Prostate gland (tissue), 2 donors: ENCODE measurements at regions not wholly inside any gene's neighbourhood (a gene's known extent, or its start where the extent isn't known, plus 50 kb on each side); places are given as distances from the start of the nearest gene placed in this dataset.

ENCODE experiments used
- DNase-seq: peaks from one replicate; pipeline ENCODE4 v3.0.0-alpha.2; 2019; ENCODE audit warnings: low spot score
- H3K27ac ChIP-seq, 2 donors: fragments of 200-600 bp; sonication (generic); 2 replicates each; pipeline ENCODE4 v1.5.1; 2017 to 2019
- H3K27me3 ChIP-seq: fragments of 200-600 bp; sonication (generic); replicated peaks from 2 replicates; pipeline ENCODE4 v1.5.1; 2019; ENCODE audit not compliant: insufficient read depth
- H3K36me3 ChIP-seq, 2 donors: fragments of 200-600 bp; sonication (generic); 1 replicate in 1 of 2; 2 replicates in 1 of 2; pipeline versions ENCODE4 v1.5.1 to v1.8.1; 2017 to 2019
- H3K4me1 ChIP-seq: fragments of 200-600 bp; sonication (generic); replicated peaks from 2 replicates; pipeline ENCODE4 v1.5.1; 2019
- H3K4me3 ChIP-seq, 2 donors: fragments of 200-600 bp; sonication (generic); 2 replicates each; pipeline ENCODE4 v1.5.1; 2017 to 2019
- H3K9me3 ChIP-seq: fragments of 200-600 bp; sonication (generic); 2 replicates; pipeline ENCODE4 v1.5.1; 2017
- POLR2A ChIP-seq: fragments of 450-650 bp; IDR thresholded peaks from one replicate; pipeline ENCODE4 v1.6.1; 2016; ENCODE audit warnings: antibody characterized with exemption, mild to moderate bottlenecking
- POLR2AphosphoS5 ChIP-seq: sonication (generic); formaldehyde crosslinking; IDR thresholded peaks from one replicate; pipeline ENCODE4 v1.6.1; 2017; ENCODE audit warnings: antibody characterized with exemption
- WGBS: methylation state at CpG from one replicate; pipeline ENCODE4 v1.1.5; 2018; 5-methylcytosine and 5-hydroxymethylcytosine counted together
- intact Hi-C: fragments of 100-400 bp; cut with DNase I; formaldehyde crosslinking; loops from one replicate; pipeline ENCODE4 v1.14.2; 2022
- TF ChIP-seq, protein P1 (sequence below), 4 experiments: fragments of 200-600 bp in 2 of 4; fragments of 450-650 bp in 2 of 4; sonication (generic) in 2 of 4; IDR thresholded peaks; 1 replicate in 3 of 4; 2 replicates in 1 of 4; pipeline ENCODE4 v1.5.1; 2016 to 2019; ENCODE audit warnings: antibody characterized with exemption in 4 of 4, mild to moderate bottlenecking in 2 of 4, moderate library complexity in 2 of 4

DNA sequence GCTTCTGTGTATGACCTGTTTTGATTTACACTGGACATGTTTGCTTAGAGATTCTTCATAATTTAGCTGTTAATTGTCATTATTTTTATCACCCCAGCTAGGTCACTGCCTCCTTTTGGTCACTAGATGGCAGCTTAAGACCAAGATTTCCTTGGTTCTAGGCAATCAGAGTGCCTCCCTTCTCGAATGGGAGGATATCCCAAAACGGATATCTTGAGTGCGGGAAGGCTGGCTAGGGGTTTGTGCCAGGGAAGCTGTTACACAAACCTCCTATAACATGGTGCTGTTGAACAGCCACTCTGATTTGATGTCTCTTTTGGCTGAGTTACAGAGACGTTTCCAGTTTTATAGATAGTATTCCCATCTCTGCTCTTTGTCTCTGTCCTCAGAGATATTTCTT is 283.5 kb downstream of the S1PR1 start:
- WGBS: 4% methylated on average over 4 of the region's 4 CpGs
- Histone ChIP-seq H3K27me3 (no peaks in the 10 kb centered on the region), H3K9me3 (no peaks in the 10 kb centered on the region), H3K36me3 (no peaks in the 10 kb centered on the region), H3K27ac (no peak overlapping the region), H3K4me3 (no peak overlapping the region), H3K4me1 (no peaks in the 10 kb centered on the region)
- DNase-seq: no peak
- intact Hi-C loops: no loop called here
- TF ChIP-seq, protein P1, sequence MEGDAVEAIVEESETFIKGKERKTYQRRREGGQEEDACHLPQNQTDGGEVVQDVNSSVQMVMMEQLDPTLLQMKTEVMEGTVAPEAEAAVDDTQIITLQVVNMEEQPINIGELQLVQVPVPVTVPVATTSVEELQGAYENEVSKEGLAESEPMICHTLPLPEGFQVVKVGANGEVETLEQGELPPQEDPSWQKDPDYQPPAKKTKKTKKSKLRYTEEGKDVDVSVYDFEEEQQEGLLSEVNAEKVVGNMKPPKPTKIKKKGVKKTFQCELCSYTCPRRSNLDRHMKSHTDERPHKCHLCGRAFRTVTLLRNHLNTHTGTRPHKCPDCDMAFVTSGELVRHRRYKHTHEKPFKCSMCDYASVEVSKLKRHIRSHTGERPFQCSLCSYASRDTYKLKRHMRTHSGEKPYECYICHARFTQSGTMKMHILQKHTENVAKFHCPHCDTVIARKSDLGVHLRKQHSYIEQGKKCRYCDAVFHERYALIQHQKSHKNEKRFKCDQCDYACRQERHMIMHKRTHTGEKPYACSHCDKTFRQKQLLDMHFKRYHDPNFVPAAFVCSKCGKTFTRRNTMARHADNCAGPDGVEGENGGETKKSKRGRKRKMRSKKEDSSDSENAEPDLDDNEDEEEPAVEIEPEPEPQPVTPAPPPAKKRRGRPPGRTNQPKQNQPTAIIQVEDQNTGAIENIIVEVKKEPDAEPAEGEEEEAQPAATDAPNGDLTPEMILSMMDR (IDR thresholded peaks at IDR 0.05): peak in 2 of 4 experiments; percentile 22 to 50
- no peak for TF ChIP-seq POLR2AphosphoS5
- no peak for TF ChIP-seq POLR2A

DNA sequence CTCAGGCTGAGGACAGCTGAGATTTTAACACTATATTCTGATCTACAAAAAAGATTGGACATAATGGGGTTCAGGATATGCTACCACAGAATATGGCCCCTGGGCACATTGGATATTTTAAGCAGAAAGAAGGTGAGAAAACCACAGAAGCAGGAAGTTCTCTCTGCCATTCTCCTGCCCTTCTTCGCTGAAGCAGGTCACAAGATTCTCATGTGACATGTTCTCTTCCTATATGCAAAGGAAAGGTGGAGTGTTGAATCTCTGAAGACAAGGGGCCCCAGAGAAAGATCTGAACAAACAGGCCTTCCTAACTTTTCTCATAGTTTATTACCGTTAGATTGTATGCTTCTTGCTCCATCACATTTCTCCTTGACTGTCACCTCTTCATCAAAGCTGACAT is 285.7 kb downstream of the S1PR1 start:
- DNase-seq: no peak
- Histone ChIP-seq H3K27ac (no peak overlapping the region), H3K4me1 (no peaks in the 10 kb centered on the region), H3K36me3 (no peaks in the 10 kb centered on the region), H3K27me3 (no peaks in the 10 kb centered on the region), H3K9me3 (no peaks in the 10 kb centered on the region), H3K4me3 (no peak overlapping the region)
- intact Hi-C loops: no loop called here
- 67% methylated on average over 2 of the region's 2 CpGs for WGBS
- TF ChIP-seq POLR2A (no peak), POLR2AphosphoS5 (no peak)
- TF ChIP-seq, protein P1 (IDR thresholded peaks at IDR 0.05): no peak

DNA sequence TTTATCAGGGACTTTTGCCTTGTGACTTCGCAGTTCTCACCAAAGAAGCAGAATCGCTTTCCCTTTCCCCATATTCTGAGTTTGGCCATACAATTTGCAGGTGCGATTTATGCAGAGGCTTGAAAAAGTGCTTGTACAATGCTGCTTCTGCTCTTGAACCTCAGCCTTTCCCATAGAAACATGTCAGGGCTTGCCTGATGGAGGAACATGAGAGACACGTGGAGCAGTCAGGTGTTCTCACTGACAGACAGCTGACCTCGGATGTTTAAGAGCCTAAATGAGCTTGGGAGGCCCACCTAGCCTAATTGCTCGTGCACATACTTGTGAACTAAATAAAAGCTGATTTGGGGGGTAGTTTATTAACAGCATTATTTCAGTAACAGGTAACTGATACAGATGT is 290.0 kb downstream of the S1PR1 start:
- H3K36me3 ChIP-seq: no peaks in the 10 kb centered on the region
- no peaks in the 10 kb centered on the region for H3K4me1 ChIP-seq
- H3K27me3 ChIP-seq: no peaks in the 10 kb centered on the region
- no peaks in the 10 kb centered on the region for H3K9me3 ChIP-seq
- TF ChIP-seq POLR2A (no peak), POLR2AphosphoS5 (no peak)
- TF ChIP-seq, protein P1 (IDR thresholded peaks at IDR 0.05): no peak
- no peak overlapping the region for H3K27ac ChIP-seq
- DNase-seq: no peak
- H3K4me3 ChIP-seq: no peak overlapping the region
- intact Hi-C loops: no loop called here
- 38% methylated on average over 6 of the region's 6 CpGs for WGBS

DNA sequence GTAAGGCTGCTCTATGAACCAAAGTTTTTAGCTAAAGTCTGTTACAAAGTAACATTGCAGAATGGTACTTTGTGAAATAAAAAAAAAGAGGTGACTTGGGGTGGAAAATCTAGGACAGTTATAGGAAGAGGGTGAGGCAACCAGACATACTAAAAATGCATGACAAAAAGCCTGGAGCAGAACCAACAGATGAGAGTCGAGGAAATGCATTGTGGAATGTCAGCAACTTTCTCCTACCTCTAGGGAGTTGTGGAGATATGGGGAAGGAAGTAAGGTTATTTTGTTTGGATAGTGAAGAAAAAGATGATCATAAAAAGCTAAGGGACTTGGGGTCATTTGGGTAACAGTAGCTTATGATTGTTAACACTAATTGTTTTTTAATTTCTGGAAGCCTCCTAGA is 295.6 kb downstream of the S1PR1 start:
- H3K9me3 ChIP-seq: no peaks in the 10 kb centered on the region
- intact Hi-C loops: no loop called here
- no peak overlapping the region for H3K27ac ChIP-seq
- H3K27me3 ChIP-seq: no peaks in the 10 kb centered on the region
- H3K36me3 ChIP-seq: no peaks in the 10 kb centered on the region
- H3K4me3 ChIP-seq: no peak overlapping the region
- DNase-seq: no peak
- H3K4me1 ChIP-seq: no peaks in the 10 kb centered on the region
- TF ChIP-seq POLR2AphosphoS5 (no peak), POLR2A (no peak)
- WGBS: 11% methylated on average over 1 of the region's 1 CpG

DNA sequence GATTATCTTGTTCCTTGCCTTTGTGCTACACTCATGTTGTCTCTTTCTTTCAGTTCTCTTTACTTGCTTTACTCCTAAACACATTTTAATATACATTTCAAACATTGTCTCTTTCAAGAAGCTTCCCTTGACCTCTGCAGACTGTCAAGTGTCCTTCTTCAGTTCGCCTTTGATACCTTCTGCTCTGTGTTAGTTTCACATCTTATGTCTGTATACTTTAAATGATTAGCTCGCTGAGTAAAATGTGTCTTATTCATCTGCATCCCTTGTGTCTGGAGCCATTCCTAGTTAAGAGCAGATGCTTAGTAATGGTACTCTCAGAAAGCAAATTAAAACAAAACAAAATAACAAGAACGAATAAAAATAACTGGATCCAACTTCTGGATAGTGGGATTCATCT is 303.3 kb downstream of the S1PR1 start:
- no peaks in the 10 kb centered on the region for H3K36me3 ChIP-seq
- intact Hi-C loops: no loop called here
- TF ChIP-seq, protein P1 (IDR thresholded peaks at IDR 0.05): no peak
- TF ChIP-seq POLR2AphosphoS5 (no peak), POLR2A (no peak)
- H3K4me1 ChIP-seq: no peaks in the 10 kb centered on the region
- H3K27me3 ChIP-seq: no peaks in the 10 kb centered on the region
- WGBS: 89% methylated on average over 3 of the region's 3 CpGs
- DNase-seq: no peak
- H3K27ac ChIP-seq: no peak overlapping the region
- no peak overlapping the region for H3K4me3 ChIP-seq
- no peaks in the 10 kb centered on the region for H3K9me3 ChIP-seq
